Keratinocyte (primary cell): ENCODE measurements at regions not wholly inside any gene's neighbourhood (a gene's known extent, or its start where the extent isn't known, plus 50 kb on each side); places are given as distances from the start of the nearest gene placed in this dataset.

ENCODE experiments used
- DNase-seq: peaks from one replicate; pipeline ENCODE4 v3.0.0-alpha.2; 2011; ENCODE audit warnings: low read depth, missing footprints, low spot score
- FAIRE-seq: peaks from 2 replicates; lab custom pipeline; 2011; peaks lifted over from hg19 to GRCh38; lab: Jason Lieb, UNC
- H2AFZ ChIP-seq: 2 replicates; pipeline ENCODE4 v1.6.0; 2012; ENCODE audit warnings: low read length, control low read depth, inconsistent platforms; ENCODE audit not compliant: control insufficient read depth
- H3K27ac ChIP-seq: 2 replicates; pipeline ENCODE4 v1.5.1; 2011; ENCODE audit warnings: low read length; ENCODE audit not compliant: control insufficient read depth, insufficient read depth
- H3K27me3 ChIP-seq: 3 replicates; pipeline ENCODE4 v1.6.0; 2011; ENCODE audit warnings: low read length; ENCODE audit not compliant: control insufficient read depth, insufficient read depth; ENCODE audit errors: extremely low read depth
- H3K36me3 ChIP-seq, 2 experiments: 2 replicates in 1 of 2; 3 replicates in 1 of 2; pipeline ENCODE4 v1.5.1; 2011; ENCODE audit warnings: low read length in 2 of 2, mild to moderate bottlenecking in 1 of 2; ENCODE audit not compliant: control insufficient read depth in 2 of 2, insufficient read depth in 2 of 2; ENCODE audit errors: extremely low read depth in 1 of 2
- H3K4me1 ChIP-seq: 3 replicates; pipeline ENCODE4 v1.5.1; 2011; ENCODE audit warnings: low read length; ENCODE audit not compliant: control insufficient read depth, insufficient read depth; ENCODE audit errors: extremely low read depth
- H3K4me2 ChIP-seq: 3 replicates; pipeline ENCODE4 v1.6.0; 2011; ENCODE audit warnings: low read depth, low read length; ENCODE audit not compliant: control insufficient read depth, insufficient read depth; ENCODE audit errors: extremely low read depth
- H3K4me3 ChIP-seq, 3 experiments: fragments of 200-600 bp in 1 of 3; sonication (generic) in 1 of 3; 2 replicates in 2 of 3; 3 replicates in 1 of 3; pipeline ENCODE4 v1.5.1; 2011 to 2016; ENCODE audit warnings: low read length in 3 of 3, mild to moderate bottlenecking in 3 of 3, control low read depth in 2 of 3, inconsistent platforms in 1 of 3, low read depth in 1 of 3, mixed read lengths in 1 of 3, mixed run types in 1 of 3, moderate library complexity in 1 of 3; ENCODE audit not compliant: control insufficient read depth in 2 of 3, insufficient read depth in 2 of 3; ENCODE audit errors: extremely low read depth in 1 of 3
- H3K79me2 ChIP-seq: 2 replicates; pipeline ENCODE4 v1.6.0; 2012; ENCODE audit warnings: low read length; ENCODE audit not compliant: control insufficient read depth, insufficient read depth
- H3K9ac ChIP-seq: 3 replicates; pipeline ENCODE4 v1.6.0; 2011; ENCODE audit warnings: low read length; ENCODE audit not compliant: control insufficient read depth, insufficient read depth; ENCODE audit errors: extremely low read depth
- H3K9me1 ChIP-seq: 3 replicates; pipeline ENCODE4 v1.6.0; 2011; ENCODE audit warnings: low read length; ENCODE audit not compliant: control insufficient read depth, insufficient read depth; ENCODE audit errors: extremely low read depth
- H3K9me3 ChIP-seq: 2 replicates; pipeline ENCODE4 v1.5.1; 2012; ENCODE audit warnings: low read depth, low read length; ENCODE audit not compliant: control insufficient read depth
- H4K20me1 ChIP-seq: 3 replicates; pipeline ENCODE4 v1.6.0; 2011; ENCODE audit warnings: low read length; ENCODE audit not compliant: control insufficient read depth, insufficient read depth; ENCODE audit errors: extremely low read depth
- CTCF ChIP-seq, 3 experiments: IDR thresholded peaks in 1 of 3; conservative IDR thresholded peaks in 1 of 3; optimal IDR thresholded peaks in 1 of 3; 2 replicates in 2 of 3; 3 replicates in 1 of 3; pipeline versions ENCODE3 to v1.5.1; 2011; ENCODE audit warnings: low read length in 3 of 3, mild to moderate bottlenecking in 3 of 3, moderate library complexity in 2 of 3, control low read depth in 1 of 3, inconsistent platforms in 1 of 3; ENCODE audit not compliant: insufficient read depth in 2 of 3; ENCODE audit errors: extremely low read depth in 1 of 3
- EZH2 ChIP-seq: IDR thresholded peaks from one replicate; pipeline ENCODE4 v1.6.1; 2012; ENCODE audit warnings: inconsistent platforms, mild to moderate bottlenecking, low read length, moderate library complexity
- dilution Hi-C: fragments of 300-500 bp; cut with MboI; formaldehyde crosslinking; loops from one replicate; pipeline ENCODE4 v1.7.0; 2020; ENCODE audit warnings: low sequenced_read_pairs; ENCODE audit not compliant: extremely low pct_ligation_motif_present

GRCh38 chr17:63290784-63291183, 155.3 kb downstream of the CYB561 start:
- H4K20me1 ChIP-seq: no peaks in the 10 kb centered on the region
- no peaks in the 10 kb centered on the region for H3K79me2 ChIP-seq
- H3K27me3 ChIP-seq: no peaks in the 10 kb centered on the region
- H3K9ac ChIP-seq: no peak overlapping the region
- H3K4me3 ChIP-seq: no peak overlapping the region
- no peak overlapping the region for H3K4me2 ChIP-seq
- peaks cover 20% of the 10 kb centered on the region for H3K4me1 ChIP-seq
- no peak overlapping the region for H2AFZ ChIP-seq
- peaks cover 0 to 3% of the 10 kb centered on the region in 2 experiments for H3K36me3 ChIP-seq
- FAIRE-seq (no peak), DNase-seq (no peak)
- no peaks in the 10 kb centered on the region for H3K9me1 ChIP-seq
- H3K27ac ChIP-seq: no peak overlapping the region
- peaks cover 3% of the 10 kb centered on the region for H3K9me3 ChIP-seq
- TF ChIP-seq EZH2 (no peak), CTCF (optimal IDR thresholded peaks at IDR 0.05 in 1 of 3, IDR thresholded peaks at IDR 0.05 in 1 of 3, conservative IDR thresholded peaks at IDR 0.05 in 1 of 3; ENCODE audit: extremely low read depth in 1 of 3, insufficient read depth in 2 of 3, low read length in 3 of 3) (no peak)
- dilution Hi-C loops: no loop called here

- H3K4me1 ChIP-seq: peaks cover 20% of the 10 kb centered on the region
- DNase-seq (no peak), FAIRE-seq (no peak)
- H3K79me2 ChIP-seq: no peaks in the 10 kb centered on the region
- no peaks in the 10 kb centered on the region for H4K20me1 ChIP-seq
- no peak overlapping the region for H3K4me2 ChIP-seq
- no peaks in the 10 kb centered on the region for H3K27me3 ChIP-seq
- H3K9me3 ChIP-seq: no peaks in the 10 kb centered on the region
- no peak overlapping the region for H2AFZ ChIP-seq
- TF ChIP-seq EZH2 (no peak), CTCF (optimal IDR thresholded peaks at IDR 0.05 in 1 of 3, IDR thresholded peaks at IDR 0.05 in 1 of 3, conservative IDR thresholded peaks at IDR 0.05 in 1 of 3; ENCODE audit: extremely low read depth in 1 of 3, insufficient read depth in 2 of 3, low read length in 3 of 3) (no peak)
- no peak overlapping the region for H3K27ac ChIP-seq
- peaks cover 0 to 3% of the 10 kb centered on the region in 2 experiments for H3K36me3 ChIP-seq
- dilution Hi-C loops: no loop called here
- no peak overlapping the region for H3K4me3 ChIP-seq
- H3K9me1 ChIP-seq: no peaks in the 10 kb centered on the region
- no peak overlapping the region for H3K9ac ChIP-seq
Observed at GRCh38 chr17:63291258-63291657, 154.8 kb downstream of the CYB561 start.
